Spleen (tissue), 7 donors: ENCODE measurements at regions not wholly inside any gene's neighbourhood (a gene's known extent, or its start where the extent isn't known, plus 50 kb on each side); places are given as distances from the start of the nearest gene placed in this dataset.

Experiments used
- CTCF ChIP-seq, 11 experiments: fragments of 200-600 bp in 7 of 11; fragments of 450-650 bp in 4 of 11; sonication (generic) in 4 of 11; IDR thresholded peaks in 8 of 11; conservative IDR thresholded peaks in 3 of 11; 1 replicate in 7 of 11; 2 replicates in 4 of 11; pipeline versions ENCODE4 v1.4.0 to v1.8.0; 2016 to 2021; ENCODE audit warnings: antibody characterized with exemption in 11 of 11, inconsistent platforms in 4 of 11, mild to moderate bottlenecking in 1 of 11
- POLR2A ChIP-seq, 3 donors: fragments of 450-650 bp; IDR thresholded peaks; one replicate each; pipeline ENCODE4 v1.5.1; 2017; ENCODE audit warnings: antibody characterized with exemption in 3 of 3, mild to moderate bottlenecking in 1 of 3
- POLR2AphosphoS5 ChIP-seq, 3 donors: sonication (generic); formaldehyde crosslinking; IDR thresholded peaks; one replicate each; pipeline ENCODE4 v1.5.1; 2017; ENCODE audit warnings: antibody characterized with exemption in 3 of 3
- donor health status: DM: no; HTN: no; CAD: no; lungs with moderate emphysema.
- donor health status: DM: no; HTN: no; CAD: no.
- donor health status: DM: no; HTN: no; CAD: no.

GRCh38 chr2:139721411-139721995, 941.3 kb upstream of the NXPH2 start:
- TF ChIP-seq POLR2AphosphoS5 (IDR thresholded peaks at IDR 0.05) (no peak), CTCF (IDR thresholded peaks at IDR 0.05 in 8 of 11, conservative IDR thresholded peaks at IDR 0.05 in 3 of 11) (no peak), POLR2A (IDR thresholded peaks at IDR 0.05) (no peak)
